ENCODE measurements at regions not wholly inside any gene's neighbourhood (a gene's known extent, or its start where the extent isn't known, plus 50 kb on each side); places are given as distances from the start of the nearest gene placed in this dataset.

DNA sequence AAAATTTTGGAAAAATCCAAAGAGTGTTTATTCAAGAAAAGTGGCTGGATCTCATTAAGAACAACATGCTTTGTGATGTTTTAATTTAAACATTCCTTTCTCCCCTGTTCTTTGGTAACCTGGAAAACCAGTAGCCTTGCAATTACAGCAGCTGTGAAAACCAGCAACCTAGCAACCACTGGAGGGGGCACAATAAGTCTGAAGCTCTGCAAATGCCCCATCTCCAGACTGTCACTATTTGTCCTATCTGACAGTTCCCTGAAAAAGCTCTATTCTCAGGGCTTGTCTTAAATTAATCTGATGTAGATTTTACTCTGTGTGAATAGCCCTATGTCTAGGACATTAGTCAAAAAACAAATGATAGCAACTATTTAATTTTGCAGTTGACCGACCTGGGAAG is 137.6 kb upstream of the THSD7A start:
- no peak overlapping the region for H3K4me3 ChIP-seq (ENCODE audit: low read length)
- H3K79me2 ChIP-seq (replicated peaks; ENCODE audit: insufficient read depth, low read length) = no peaks in the 10 kb centered on the region
- no peaks in the 10 kb centered on the region for H4K20me1 ChIP-seq (ENCODE audit: insufficient read depth)
- H3K36me3 ChIP-seq (ENCODE audit: insufficient read depth, low read length) = no peaks in the 10 kb centered on the region
- no peaks in the 10 kb centered on the region for H3K27me3 ChIP-seq (ENCODE audit: insufficient read depth, low read depth, low read length)
- H2AFZ ChIP-seq (ENCODE audit: low read depth, low read length) = no peak overlapping the region
- no peaks in the 10 kb centered on the region for H3F3A ChIP-seq (ENCODE audit: insufficient read depth, low read length, poor library complexity, severe bottlenecking)
- H3K9ac ChIP-seq (ENCODE audit: low read length) = no peak overlapping the region
- H3K9me3 ChIP-seq (ENCODE audit: low read length) = no peaks in the 10 kb centered on the region
- H3K9me2 ChIP-seq (ENCODE audit: insufficient read depth, low read length) = no peaks in the 10 kb centered on the region
- TF ChIP-seq, protein P1, sequence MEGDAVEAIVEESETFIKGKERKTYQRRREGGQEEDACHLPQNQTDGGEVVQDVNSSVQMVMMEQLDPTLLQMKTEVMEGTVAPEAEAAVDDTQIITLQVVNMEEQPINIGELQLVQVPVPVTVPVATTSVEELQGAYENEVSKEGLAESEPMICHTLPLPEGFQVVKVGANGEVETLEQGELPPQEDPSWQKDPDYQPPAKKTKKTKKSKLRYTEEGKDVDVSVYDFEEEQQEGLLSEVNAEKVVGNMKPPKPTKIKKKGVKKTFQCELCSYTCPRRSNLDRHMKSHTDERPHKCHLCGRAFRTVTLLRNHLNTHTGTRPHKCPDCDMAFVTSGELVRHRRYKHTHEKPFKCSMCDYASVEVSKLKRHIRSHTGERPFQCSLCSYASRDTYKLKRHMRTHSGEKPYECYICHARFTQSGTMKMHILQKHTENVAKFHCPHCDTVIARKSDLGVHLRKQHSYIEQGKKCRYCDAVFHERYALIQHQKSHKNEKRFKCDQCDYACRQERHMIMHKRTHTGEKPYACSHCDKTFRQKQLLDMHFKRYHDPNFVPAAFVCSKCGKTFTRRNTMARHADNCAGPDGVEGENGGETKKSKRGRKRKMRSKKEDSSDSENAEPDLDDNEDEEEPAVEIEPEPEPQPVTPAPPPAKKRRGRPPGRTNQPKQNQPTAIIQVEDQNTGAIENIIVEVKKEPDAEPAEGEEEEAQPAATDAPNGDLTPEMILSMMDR (IDR thresholded peaks at IDR 0.05; ENCODE audit: poor library complexity, severe bottlenecking) = no peak
- TF ChIP-seq SMC3 (conservative IDR thresholded peaks at IDR 0.05; ENCODE audit: poor library complexity) = no peak
- H3K4me2 ChIP-seq (ENCODE audit: low read length) = no peak overlapping the region
- no peak overlapping the region for H3K27ac ChIP-seq (ENCODE audit: low read length)

DNA sequence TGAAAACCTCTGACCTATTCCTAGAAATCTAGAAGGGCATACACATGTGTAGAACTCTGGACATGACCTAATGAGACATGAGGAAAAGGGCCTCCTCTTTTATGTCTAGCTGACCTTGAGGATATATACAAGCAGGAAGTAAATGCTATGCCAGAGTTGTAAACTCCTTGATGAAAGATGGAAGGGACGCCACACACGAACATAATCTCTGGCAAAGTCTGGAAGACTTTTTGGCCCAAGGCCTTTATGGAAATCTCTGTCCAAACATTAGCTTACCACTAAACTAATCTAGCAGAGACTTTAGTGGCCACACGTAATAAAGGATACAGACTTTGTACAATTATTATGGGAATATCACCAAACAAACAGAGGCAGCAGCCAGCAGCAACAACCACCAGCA is 138.1 kb upstream of the THSD7A start:
- Histone ChIP-seq H3K36me3 (ENCODE audit: insufficient read depth, low read length) (no peaks in the 10 kb centered on the region), H3K9ac (ENCODE audit: low read length) (no peak overlapping the region), H4K20me1 (ENCODE audit: insufficient read depth) (no peaks in the 10 kb centered on the region), H3K27me3 (ENCODE audit: insufficient read depth, low read depth, low read length) (no peaks in the 10 kb centered on the region), H3K9me3 (ENCODE audit: low read length) (no peaks in the 10 kb centered on the region), H3K4me2 (ENCODE audit: low read length) (no peak overlapping the region), H3F3A (ENCODE audit: insufficient read depth, low read length, poor library complexity, severe bottlenecking) (no peaks in the 10 kb centered on the region), H3K9me2 (ENCODE audit: insufficient read depth, low read length) (no peaks in the 10 kb centered on the region), H3K27ac (ENCODE audit: low read length) (no peak overlapping the region), H3K79me2 (replicated peaks; ENCODE audit: insufficient read depth, low read length) (no peaks in the 10 kb centered on the region), H2AFZ (ENCODE audit: low read depth, low read length) (no peak overlapping the region), H3K4me3 (ENCODE audit: low read length) (no peak overlapping the region)
- TF ChIP-seq, protein P2, sequence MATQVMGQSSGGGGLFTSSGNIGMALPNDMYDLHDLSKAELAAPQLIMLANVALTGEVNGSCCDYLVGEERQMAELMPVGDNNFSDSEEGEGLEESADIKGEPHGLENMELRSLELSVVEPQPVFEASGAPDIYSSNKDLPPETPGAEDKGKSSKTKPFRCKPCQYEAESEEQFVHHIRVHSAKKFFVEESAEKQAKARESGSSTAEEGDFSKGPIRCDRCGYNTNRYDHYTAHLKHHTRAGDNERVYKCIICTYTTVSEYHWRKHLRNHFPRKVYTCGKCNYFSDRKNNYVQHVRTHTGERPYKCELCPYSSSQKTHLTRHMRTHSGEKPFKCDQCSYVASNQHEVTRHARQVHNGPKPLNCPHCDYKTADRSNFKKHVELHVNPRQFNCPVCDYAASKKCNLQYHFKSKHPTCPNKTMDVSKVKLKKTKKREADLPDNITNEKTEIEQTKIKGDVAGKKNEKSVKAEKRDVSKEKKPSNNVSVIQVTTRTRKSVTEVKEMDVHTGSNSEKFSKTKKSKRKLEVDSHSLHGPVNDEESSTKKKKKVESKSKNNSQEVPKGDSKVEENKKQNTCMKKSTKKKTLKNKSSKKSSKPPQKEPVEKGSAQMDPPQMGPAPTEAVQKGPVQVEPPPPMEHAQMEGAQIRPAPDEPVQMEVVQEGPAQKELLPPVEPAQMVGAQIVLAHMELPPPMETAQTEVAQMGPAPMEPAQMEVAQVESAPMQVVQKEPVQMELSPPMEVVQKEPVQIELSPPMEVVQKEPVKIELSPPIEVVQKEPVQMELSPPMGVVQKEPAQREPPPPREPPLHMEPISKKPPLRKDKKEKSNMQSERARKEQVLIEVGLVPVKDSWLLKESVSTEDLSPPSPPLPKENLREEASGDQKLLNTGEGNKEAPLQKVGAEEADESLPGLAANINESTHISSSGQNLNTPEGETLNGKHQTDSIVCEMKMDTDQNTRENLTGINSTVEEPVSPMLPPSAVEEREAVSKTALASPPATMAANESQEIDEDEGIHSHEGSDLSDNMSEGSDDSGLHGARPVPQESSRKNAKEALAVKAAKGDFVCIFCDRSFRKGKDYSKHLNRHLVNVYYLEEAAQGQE (IDR thresholded peaks at IDR 0.05; ENCODE audit: borderline replicate concordance) = no peak
- TF ChIP-seq, protein P1 (IDR thresholded peaks at IDR 0.05; ENCODE audit: poor library complexity, severe bottlenecking) = no peak
- no peak for TF ChIP-seq MXI1 (conservative IDR thresholded peaks at IDR 0.05; ENCODE audit: poor library complexity, severe bottlenecking)
- TF ChIP-seq EP300 (conservative IDR thresholded peaks at IDR 0.05; ENCODE audit: poor library complexity, severe bottlenecking) = no peak

DNA sequence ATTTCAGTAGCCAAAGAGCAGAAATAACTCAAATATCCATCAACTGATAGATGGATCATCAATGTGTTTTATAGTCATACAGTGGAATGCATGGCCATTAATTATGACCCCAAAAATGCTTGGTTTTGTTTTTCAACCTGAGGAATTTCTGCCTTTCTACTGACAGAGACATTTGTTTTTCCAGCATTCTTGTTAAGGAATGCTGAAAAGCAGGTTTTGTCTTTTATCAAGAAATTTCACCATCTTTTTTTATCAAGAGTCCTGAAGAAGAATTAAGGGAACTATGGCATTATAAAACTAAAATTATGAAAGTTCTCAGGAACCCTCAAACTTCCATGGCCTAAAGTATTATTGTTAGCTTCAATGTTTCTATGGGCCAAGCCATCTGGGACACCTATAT is 153.4 kb upstream of the THSD7A start:
- Histone ChIP-seq H3K9me2 (ENCODE audit: insufficient read depth, low read length) (no peaks in the 10 kb centered on the region), H3K36me3 (ENCODE audit: insufficient read depth, low read length) (no peaks in the 10 kb centered on the region), H3K4me2 (ENCODE audit: low read length) (no peak overlapping the region)
- TF ChIP-seq SMC3 (conservative IDR thresholded peaks at IDR 0.05; ENCODE audit: poor library complexity) (no peak), EZH2 (IDR thresholded peaks at IDR 0.05; ENCODE audit: borderline replicate concordance, insufficient read depth, low read length, poor library complexity, severe bottlenecking) (no peak), MXI1 (conservative IDR thresholded peaks at IDR 0.05; ENCODE audit: poor library complexity, severe bottlenecking) (no peak), POLR2AphosphoS5 (IDR thresholded peaks at IDR 0.05) (no peak), EP300 (conservative IDR thresholded peaks at IDR 0.05; ENCODE audit: poor library complexity, severe bottlenecking) (no peak), TAF1 (IDR thresholded peaks at IDR 0.05; ENCODE audit: low read depth) (no peak), RAD21 (conservative IDR thresholded peaks at IDR 0.05) (no peak)
- TF ChIP-seq, protein P1 (IDR thresholded peaks at IDR 0.05; ENCODE audit: poor library complexity, severe bottlenecking) = no peak

More for the DNA sequence above, 153.4 kb upstream of the THSD7A start:
- Histone ChIP-seq H3K27ac (ENCODE audit: low read length) (no peak overlapping the region), H2AFZ (ENCODE audit: low read depth, low read length) (no peak overlapping the region), H3K9ac (ENCODE audit: low read length) (no peak overlapping the region), H3F3A (ENCODE audit: insufficient read depth, low read length, poor library complexity, severe bottlenecking) (no peaks in the 10 kb centered on the region), H3K4me3 (ENCODE audit: low read length) (no peak overlapping the region), H3K27me3 (ENCODE audit: insufficient read depth, low read depth, low read length) (no peaks in the 10 kb centered on the region), H3K9me3 (ENCODE audit: low read length) (no peaks in the 10 kb centered on the region), H3K79me2 (replicated peaks; ENCODE audit: insufficient read depth, low read length) (no peaks in the 10 kb centered on the region), H4K20me1 (ENCODE audit: insufficient read depth) (no peaks in the 10 kb centered on the region)
